ENCODE measurements at regions not wholly inside any gene's neighbourhood (a gene's known extent, or its start where the extent isn't known, plus 50 kb on each side); places are given as distances from the start of the nearest gene placed in this dataset.

- no peak for DNase-seq
Measured at GRCh38 chr1:96964761-96965160, 243.2 kb downstream of the PTBP2 start.

GRCh38 chr1:96966536-96967138 lies 245.1 kb downstream of the PTBP2 start:
- DNase-seq, result peak in 50 of 56 donors; percentile 1 to 89 (median 57)

GRCh38 chr1:96967311-96967710 lies 245.7 kb downstream of the PTBP2 start:
- no peak for DNase-seq

- peak in 20 of 56 donors; percentile 0 to 31 (median 4) for DNase-seq
Measured at GRCh38 chr1:96968541-96968940, 247.0 kb downstream of the PTBP2 start.

- DNase-seq, result peak in 1 of 56 donors; percentile 2
Measured at GRCh38 chr1:96968983-96969382, 247.4 kb downstream of the PTBP2 start.

GRCh38 chr1:96969656-96970163 lies 248.1 kb downstream of the PTBP2 start:
- no peak for DNase-seq

GRCh38 chr1:96971439-96971838 lies 249.9 kb downstream of the PTBP2 start:
- no peak for DNase-seq

GRCh38 chr1:96971849-96972602 lies 250.4 kb downstream of the PTBP2 start:
- no peak for DNase-seq

- no peak for DNase-seq
Measured at GRCh38 chr1:96973605-96974004, 252.0 kb downstream of the PTBP2 start.

- DNase-seq, result no peak
Measured at GRCh38 chr1:96978444-96978843, 256.9 kb downstream of the PTBP2 start.

GRCh38 chr1:96978901-96979300 lies 257.3 kb downstream of the PTBP2 start:
- DNase-seq, result no peak

GRCh38 chr1:96979304-96980268 lies 258.0 kb downstream of the PTBP2 start:
- no peak for DNase-seq

GRCh38 chr1:96980448-96980847 lies 258.9 kb downstream of the PTBP2 start:
- no peak for DNase-seq

- DNase-seq, result no peak
Measured at GRCh38 chr1:96981181-96981580, 259.6 kb downstream of the PTBP2 start.

- no peak for DNase-seq
Measured at GRCh38 chr1:96982118-96982517, 260.5 kb downstream of the PTBP2 start.

GRCh38 chr1:96983866-96984265 lies 262.3 kb downstream of the PTBP2 start:
- no peak for DNase-seq

- no peak for DNase-seq
Measured at GRCh38 chr1:96987186-96987703, 265.7 kb downstream of the PTBP2 start.

GRCh38 chr1:96989302-96989701 lies 267.7 kb downstream of the PTBP2 start:
- no peak for DNase-seq

GRCh38 chr1:96990136-96990535 lies 268.6 kb downstream of the PTBP2 start:
- DNase-seq, result no peak

- DNase-seq, result no peak
Measured at GRCh38 chr1:96991261-96991660, 269.7 kb downstream of the PTBP2 start.

GRCh38 chr1:96992871-96993270 lies 271.3 kb downstream of the PTBP2 start:
- DNase-seq, result no peak

All from nucleus accumbens (tissue), 56 donors.